GM21723 (cell line): ENCODE measurements at regions not wholly inside any gene's neighbourhood (a gene's known extent, or its start where the extent isn't known, plus 50 kb on each side); places are given as distances from the start of the nearest gene placed in this dataset.
"Not testable (repeated sequence)": the region's sequence is repeated elsewhere in the genome, so short reads cannot be mapped to it uniquely, and the experiment has no call there.

ENCODE experiments used
- ATAC-seq: cut with Tn5 transposase; IDR thresholded peaks from one replicate; pipeline ENCODE4 v1.9.1; 2021; ENCODE audit warnings: mild to moderate bottlenecking, moderate library complexity; ENCODE audit not compliant: unreplicated experiment

DNA sequence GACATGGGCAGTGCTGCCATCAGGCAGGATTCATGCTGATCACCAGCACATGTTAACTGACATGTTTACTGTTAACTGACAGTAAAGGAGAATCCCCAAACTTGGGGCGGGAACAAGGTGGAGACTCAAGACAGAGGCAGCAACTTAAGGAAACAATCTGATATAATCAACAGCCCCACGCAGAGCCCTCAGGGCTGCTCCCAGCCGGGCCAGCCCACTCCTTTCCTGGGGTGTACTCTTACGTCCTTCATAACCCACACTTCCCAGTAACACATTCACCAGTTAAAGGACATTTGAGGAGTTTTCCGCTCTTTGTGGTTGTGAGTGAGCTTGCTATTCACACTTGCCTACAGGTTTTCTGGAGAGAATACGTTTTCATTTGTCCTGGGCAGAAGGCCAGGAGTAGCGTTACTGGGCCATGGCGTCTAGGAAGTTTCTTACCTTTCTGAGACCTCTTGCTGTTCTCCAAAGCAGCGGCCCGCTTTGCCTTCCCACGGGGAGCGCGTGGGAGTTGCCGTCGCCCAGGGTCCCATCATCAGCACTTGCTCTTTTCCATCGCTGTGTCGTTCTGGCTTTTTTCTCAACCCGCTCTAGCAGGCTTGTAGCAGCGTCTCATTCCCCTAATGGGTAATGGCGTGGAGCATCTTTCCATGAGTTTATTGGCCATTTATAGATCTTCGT lies 56.4 kb downstream of the FOXF2 start:
- no peak for ATAC-seq

DNA sequence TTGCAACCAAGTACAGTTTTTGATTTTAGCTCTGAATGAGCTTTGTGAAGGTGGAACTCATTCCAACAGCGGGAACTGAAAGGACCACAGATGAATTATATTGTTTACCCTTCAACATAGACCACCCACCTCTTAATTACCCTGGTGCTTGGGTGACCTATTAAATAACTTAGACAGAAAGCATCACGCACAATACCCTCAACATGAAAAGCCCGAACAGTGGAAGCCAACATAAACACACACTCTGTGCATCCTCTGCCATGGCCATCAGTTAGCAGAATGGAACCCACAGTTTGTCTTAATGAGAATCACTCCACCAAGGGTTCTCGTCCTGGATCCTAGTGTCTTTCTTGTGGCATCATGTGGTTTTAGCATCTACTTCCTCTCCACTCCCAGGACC lies 60.5 kb downstream of the FOXF2 start:
- ATAC-seq: no peak

DNA sequence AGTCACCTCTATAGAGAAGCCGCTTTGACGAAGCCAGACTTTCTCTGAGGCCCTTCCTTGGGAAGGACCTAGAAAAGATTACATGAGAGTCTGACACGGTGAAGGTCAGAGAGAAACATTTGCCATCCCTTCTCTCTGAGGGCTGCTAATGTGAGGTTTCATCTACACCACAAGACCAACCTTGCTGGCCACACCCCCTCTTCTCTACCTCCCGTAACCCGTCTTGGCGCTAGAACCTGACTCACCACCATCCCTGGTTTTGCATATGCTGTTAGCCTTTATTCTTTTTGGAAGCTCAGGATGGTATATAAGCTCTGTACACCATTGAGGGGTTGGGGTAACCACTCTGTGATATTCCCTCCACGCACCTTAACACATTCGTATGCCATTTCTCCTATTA lies 63.6 kb downstream of the FOXF2 start:
- no peak for ATAC-seq

DNA sequence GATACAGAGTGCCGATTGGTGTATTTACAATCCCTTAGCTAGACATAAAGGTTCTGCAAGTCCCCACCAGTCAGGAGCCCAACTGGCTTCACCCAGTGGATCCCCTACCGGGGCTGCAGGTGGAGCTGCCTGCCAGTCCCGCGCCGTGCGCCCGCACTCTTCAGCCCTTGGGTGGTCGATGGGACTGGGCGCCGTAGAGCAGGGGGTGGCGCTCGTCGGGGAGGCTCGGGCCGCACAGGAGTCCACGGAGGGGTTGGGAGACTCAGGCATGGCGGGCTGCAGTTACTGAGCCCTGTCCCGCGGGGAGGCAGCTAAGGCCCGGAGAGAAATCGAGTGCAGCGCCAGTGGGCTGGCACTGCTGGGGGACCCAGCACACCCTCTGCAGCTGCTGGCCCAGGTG lies 67.4 kb downstream of the FOXF2 start:
- not testable (repeated sequence) for ATAC-seq

DNA sequence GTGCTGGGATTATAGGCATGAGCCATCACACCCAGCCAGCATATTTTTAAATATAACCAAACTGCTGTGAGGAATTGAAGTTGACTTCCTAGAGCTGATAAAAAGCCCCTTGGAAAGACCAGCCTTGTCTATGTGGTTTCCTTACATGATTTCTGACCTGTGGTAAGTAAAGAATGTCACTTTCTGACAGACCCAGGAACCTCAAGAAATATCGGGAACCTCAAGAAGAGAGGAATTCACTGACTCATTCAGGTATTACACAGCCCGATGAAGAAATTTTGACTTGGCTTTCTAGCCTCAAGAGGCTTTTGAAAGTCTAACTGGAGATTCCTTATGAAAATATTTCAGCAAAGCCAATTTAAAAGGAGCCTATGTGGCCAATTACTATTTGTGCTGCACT lies 71.8 kb downstream of the FOXF2 start:
- no peak for ATAC-seq

DNA sequence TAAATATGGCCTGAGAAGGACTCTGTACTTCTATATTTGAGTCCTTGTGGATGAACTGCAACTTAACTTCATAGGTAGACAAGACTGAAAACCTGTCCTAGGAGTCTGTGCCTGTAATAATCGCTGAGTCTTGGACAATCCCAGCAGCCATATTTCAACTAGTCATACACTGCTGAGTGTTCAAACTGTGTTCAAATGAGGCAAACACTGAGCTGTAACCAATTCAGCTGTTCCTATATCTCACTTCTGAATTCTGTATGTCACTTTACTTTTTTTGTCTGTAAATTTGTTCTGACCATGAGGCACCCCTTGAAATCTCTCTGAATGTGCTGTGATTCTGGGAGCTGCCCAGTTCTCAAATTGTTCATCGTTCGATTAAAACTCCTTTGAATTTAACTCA lies 72.4 kb downstream of the FOXF2 start:
- no peak for ATAC-seq

DNA sequence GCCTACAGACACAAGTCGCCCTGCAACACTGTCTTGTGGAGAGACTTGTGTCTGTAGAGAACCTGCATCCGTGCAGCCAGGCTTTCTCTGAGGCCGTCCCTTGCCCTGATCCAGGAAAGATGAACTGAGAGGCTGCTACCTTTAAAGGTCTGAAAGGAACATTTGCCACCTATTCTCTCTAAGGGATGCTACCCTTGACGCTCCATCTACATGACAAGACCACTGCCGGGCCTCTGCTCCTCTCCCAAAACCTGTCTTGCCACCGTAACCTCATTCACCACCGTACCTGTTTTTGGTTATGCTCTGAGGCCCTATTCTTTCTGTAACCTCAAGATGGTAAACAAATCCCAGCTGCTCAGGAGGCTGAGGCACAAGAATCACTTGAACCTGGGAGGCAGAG lies 73.9 kb downstream of the FOXF2 start:
- ATAC-seq: no peak

DNA sequence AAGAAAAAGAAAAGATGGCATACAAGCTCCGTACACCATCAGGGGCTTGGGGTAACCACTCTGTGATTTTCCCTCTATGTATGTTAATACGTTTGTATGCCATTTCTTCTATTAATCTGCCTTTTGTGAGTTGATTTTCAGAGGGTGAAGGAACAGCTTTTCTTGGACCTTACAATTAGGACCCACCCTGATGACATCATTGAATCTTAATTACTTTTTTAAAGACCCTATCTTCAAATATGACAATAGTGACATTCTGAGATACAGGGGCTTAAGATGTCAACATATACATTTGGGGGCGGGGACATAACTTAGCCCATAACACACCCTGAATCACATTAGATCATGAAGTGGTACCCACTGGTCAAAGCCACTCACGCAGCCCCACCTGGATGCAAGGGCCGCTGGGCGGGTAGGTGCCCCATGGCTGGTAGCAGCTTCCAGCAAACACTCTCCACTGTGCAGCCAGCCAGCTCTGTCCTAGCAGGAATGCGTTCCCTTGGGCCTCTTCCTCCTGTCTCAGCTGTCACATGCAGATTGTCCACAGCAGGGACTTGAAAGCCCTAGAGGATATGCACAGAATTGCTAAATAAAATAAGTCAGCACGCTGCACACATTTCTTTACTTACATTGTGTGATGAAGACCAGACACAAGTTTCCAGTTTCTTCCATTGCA lies 74.5 kb downstream of the FOXF2 start:
- no peak for ATAC-seq

DNA sequence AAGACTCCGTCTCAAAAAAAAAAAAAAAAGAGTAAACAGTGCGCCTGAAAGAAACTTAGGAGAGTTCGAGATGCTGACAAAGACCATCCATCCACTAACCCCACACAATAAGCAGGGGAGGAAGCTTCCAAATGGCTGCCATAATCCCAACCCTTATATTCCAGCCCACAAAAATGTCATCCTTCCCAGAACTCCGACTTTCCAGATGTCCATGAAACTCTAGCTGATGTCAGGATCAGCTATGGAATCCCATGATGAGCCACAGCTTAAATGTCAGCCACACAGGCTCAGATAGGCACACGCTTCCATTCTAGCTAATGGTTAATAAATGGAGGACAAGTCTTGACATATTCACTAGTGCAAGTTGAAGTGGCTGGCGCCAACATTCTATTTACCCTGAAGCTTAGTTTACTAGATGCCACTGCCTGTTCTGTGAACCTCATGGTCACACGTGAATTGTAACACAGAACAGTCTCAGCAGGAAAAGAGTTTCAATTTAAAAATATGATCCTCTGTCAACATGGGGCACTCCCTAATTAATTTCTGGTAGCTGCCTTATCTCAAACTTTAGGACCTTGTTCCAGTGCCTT lies 75.5 kb downstream of the FOXF2 start:
- no peak for ATAC-seq

DNA sequence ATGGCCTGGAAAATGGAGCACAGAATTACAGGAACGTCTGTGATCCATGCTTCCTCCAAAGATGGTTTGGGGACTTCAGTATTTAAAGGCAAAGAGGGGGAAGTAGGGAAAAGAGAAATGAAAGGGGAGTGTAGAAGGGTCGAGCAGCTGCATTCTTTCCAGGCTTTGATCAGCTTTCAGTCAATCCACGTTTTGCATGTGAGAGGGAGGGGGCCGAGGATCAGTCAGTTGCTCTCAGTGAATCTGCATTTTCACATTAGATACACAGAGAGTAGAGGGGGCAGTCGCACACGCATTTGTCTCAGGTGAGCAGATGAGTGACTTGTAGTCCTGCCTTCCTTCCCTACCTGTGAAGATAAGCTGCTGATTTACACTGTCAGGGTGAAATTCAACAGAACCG lies 78.8 kb downstream of the FOXF2 start:
- ATAC-seq: no peak

DNA sequence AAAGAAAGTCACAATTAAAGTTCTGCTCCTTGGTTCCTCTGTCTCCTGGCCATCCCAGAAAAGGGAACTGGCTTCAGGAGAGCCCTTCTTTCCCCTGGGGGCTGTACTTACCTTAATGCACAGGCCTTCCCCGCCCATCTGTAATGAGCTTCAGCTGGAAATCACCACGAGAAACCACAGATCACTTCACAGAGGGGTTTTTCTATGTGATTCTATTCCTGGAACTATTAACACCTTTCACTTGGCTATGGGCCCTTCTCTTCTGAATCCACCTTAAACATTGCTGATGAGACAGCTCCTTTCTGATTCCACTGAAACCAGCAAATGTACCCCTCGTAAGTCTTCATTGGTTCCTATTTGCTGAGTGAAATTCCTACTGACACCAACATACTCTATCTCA lies 80.7 kb downstream of the FOXF2 start:
- ATAC-seq: no peak

DNA sequence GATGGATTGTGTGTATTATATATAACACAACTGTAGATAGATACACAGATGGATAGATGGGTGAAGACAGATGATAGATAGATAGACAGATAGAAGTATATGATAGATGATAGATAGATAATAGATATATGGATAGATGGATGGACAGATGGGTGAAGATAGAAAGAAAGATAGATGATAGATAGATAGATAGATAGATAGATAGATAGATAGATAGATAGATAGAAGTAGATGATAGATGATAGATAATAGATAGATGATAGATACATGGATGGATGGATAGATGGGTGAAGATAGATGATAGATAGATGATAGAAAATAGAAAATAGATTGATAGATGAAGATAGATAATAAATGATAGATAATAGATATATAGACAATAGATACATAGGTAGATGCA lies 83.3 kb downstream of the FOXF2 start:
- ATAC-seq: no peak

DNA sequence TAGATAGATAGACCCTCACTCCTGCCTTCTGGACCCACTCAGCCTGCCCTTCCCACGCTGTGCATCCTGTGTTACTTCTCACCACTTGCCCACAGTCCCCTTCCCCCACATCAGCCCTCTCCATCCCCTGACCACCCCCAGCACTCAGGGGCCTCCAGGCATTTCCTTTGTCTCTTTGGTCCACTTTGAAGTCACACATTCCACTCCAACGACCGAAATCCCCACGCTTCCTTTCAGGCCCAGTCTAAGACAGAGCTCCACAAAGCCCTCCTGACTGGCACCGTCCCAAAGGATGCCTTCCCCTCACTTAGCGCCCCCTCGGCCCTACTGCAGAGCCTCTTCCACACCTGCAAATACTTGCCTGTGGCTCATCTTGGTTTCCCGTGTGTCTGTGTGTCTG lies 83.8 kb downstream of the FOXF2 start:
- ATAC-seq: no peak

DNA sequence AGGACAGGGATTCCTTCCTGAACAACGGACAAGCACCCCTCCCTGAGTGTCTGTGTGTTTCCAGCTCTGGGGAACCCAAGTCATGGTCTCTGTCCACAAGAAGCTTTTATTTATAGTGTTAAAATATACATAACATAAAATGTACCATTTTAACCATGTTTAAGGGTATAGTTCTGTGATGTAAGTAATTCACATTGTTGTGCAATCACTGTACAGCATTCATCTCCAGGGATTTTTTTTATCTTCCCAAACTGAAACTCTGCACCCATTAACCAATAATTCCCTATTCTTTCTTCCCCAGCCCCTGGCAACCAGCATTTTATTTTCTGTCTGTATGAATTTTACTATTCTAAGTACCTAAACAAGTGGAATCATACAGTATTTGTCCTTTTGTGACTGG lies 84.2 kb downstream of the FOXF2 start:
- no peak for ATAC-seq

DNA sequence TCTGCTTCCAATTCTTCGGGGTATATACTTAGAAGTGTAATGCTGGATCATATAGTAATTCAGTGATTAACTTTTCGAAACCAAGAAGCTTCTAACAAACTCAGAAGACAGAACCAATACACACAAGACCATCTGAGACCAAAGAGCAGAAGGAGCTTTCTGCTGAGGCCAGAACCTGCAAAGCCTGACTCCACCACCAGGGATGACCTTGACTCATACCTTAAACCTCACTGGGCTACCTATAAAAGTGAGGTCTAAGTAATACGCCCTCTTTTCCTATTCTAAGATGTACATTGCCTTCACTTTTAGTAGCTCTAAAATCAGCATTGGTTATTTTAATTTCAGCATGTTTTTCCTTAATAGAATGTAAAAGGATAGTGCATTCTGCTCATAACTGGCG lies 84.8 kb downstream of the FOXF2 start:
- no peak for ATAC-seq

DNA sequence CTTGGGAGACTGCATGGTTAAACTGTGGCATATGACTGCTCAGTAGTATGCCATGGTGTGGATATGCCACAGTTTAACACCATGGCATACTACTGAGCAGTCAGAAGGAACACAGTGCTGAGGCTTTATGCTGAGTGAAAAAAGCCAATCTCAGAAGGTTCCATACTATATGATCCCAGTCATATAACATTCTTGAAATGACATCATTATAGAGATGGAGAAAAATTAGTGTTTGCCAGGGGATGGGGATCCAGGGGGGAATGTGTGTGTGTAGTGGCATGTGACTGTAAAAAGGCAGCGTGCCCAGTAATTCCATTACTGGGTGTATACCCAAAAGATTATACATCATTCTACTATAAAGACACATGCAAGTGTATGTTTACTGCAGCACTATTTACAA lies 85.8 kb downstream of the FOXF2 start:
- no peak for ATAC-seq

DNA sequence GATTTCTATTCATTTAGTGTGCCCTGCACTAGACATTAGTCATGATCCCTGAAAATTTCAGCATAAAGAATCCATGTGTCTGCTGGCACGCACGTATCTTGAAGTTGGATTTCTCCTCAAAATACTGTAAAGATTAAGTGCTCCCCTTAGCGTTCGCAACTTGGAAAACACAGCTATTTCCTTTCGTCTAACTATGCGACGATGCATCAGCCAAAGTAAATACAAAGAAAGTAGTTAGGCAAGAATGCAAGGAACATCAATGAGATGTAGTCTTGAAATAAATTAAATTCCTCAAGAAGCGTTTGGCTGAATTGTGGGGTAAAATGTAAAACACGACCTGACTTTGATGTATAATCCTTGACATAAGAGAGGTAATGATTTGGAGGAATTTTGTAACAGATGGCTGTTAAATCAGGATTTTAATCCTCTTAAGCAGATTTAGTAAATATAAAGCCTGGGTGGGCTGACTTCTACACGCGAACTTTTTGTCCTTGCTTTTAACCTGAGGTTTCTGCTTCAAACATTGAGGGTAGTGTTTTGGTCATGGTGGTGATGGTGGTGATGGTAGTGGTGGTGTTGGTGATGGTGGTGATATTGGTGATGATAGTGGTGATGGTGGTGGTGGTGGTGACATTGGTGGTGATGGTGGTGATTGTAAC lies 88.2 kb downstream of the FOXF2 start:
- no peak for ATAC-seq

DNA sequence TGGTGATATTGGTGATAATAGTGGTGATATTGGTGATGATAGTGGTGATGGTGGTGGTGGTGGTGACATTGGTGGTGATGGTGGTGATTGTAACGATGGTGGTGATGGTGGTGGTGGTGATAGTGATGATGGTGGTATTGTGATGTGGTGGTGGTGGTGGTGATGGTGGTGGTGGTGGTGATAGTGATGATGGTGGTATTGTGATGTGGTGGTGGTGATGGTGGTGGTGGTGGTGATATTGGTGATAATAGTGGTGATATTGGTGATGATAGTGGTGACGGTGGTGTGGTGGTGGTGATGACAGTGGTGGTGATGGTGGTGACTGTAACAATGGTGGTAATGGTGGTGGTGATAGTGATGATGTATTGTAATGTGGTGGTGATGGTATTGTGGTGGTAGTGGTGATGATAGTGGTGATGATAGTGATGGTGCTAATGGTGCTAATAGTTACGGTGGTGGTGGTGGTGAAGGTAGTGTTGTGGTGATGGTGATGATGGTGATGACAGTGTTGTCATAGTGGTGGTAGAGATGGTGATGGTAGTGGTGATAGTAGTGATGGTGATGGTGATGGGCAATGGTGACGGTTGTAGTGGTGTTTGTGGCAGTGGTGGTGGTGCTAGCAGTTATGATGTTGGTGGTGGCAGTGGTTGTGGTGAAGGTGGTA lies 88.9 kb downstream of the FOXF2 start:
- ATAC-seq: not testable (repeated sequence)

DNA sequence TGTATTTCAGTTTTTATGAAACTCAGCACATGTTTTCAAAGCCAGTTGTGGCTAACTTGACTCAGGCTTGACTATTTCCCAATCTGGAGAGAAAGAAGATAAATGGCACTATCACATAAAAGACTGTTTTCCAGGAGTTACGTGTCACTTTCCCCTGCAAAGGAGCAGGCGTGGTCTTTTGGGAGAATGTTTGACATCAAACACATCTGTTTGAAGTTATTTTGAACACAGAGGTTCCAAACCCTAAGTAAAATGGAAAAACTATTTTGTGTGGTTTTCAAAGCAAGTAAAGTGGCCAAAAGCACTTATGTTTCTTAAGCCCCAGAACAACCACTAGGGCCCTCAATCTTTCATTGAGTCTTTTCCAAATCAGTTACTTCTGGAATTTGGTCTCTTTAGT lies 89.7 kb downstream of the FOXF2 start:
- no peak for ATAC-seq

DNA sequence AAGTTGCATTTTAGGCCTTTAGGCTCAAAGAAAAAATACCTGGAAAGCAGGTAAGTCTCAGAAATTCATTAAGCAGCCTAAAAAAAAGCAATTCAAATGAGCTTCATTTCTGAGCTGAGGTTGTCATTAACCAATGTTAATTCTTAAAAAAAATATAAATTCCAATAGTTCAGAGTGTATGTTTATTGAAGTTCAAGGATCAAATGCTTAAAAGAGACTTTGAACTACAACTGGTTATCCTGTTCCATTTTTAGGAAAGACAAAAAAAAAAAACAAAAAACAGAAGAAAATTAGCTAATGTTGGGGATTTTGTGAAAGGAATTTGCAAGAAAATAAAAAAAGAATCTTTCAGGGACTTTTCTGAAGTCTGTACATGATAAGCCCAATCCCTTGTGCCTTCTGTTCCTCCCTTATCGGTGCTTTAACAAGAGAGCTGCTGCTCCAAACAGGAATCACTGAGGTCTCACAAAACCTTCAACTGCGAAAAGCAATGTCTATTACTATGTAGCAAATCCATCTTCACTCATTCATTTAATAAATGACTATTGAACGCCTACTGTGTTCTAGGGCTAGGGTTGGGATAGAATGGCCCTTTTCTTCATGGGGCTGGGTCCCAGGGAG lies 90.3 kb downstream of the FOXF2 start:
- ATAC-seq: no peak

DNA sequence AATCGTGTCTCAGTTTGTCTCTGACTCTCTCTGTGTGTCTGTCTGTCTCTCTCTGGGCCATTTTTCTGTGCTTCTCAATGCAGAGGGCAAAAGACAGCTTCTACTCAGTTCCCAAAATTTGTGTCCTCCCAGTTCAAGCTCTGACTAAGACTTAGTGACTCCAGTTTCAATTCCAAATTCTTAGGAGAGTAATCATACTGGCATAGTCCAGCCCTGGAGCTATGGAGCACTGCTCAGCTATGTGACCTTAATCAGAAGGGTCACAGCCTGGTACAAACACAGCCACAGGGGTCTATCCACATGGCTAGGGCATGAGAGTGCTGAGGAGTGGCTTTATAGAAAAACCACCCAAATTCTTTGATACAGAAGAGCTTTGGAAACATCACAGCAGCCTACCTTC lies 91.9 kb downstream of the FOXF2 start:
- ATAC-seq: no peak
